ENCODE measurements at regions not wholly inside any gene's neighbourhood (a gene's known extent, or its start where the extent isn't known, plus 50 kb on each side); places are given as distances from the start of the nearest gene placed in this dataset.

GRCh38 chr4:124090021-124090420, 622.5 kb downstream of the ANKRD50 start:
- Histone ChIP-seq H3K4me3 (ENCODE audit: low read length in 3 of 3) (no peak overlapping the region), H3K4me1 (ENCODE audit: control insufficient read depth in 2 of 3, insufficient read depth in 2 of 3, low read depth in 1 of 3, low read length in 3 of 3) (no peaks in the 10 kb centered on the region), H3K9ac (ENCODE audit: low read length in 3 of 3) (no peak overlapping the region), H3K27ac (ENCODE audit: low read depth in 2 of 2, low read length in 2 of 2) (no peak overlapping the region), H3K9me3 (ENCODE audit: control insufficient read depth in 2 of 3, insufficient read depth in 1 of 3, low read length in 3 of 3) (no peaks in the 10 kb centered on the region), H3K36me3 (ENCODE audit: control insufficient read depth in 2 of 3, insufficient read depth in 3 of 3, low read length in 3 of 3) (no peaks in the 10 kb centered on the region), H3K27me3 (ENCODE audit: control insufficient read depth, insufficient read depth, low read length) (no peaks in the 10 kb centered on the region)
- FAIRE-seq (no peak), DNase-seq (peak in 1 of 5 donors; percentile 5)
- no peak for TF ChIP-seq CTCF (IDR thresholded peaks at IDR 0.05; ENCODE audit: borderline replicate concordance, extremely low read depth, insufficient read depth)
- intact Hi-C loops (cut with DNase I) = no loop called here

- Histone ChIP-seq H3K9ac (ENCODE audit: low read length in 3 of 3) (no peak overlapping the region), H3K4me3 (ENCODE audit: low read length in 3 of 3) (no peak overlapping the region), H3K36me3 (ENCODE audit: control insufficient read depth in 2 of 3, insufficient read depth in 3 of 3, low read length in 3 of 3) (no peaks in the 10 kb centered on the region), H3K4me1 (ENCODE audit: control insufficient read depth in 2 of 3, insufficient read depth in 2 of 3, low read depth in 1 of 3, low read length in 3 of 3) (no peaks in the 10 kb centered on the region), H3K27ac (ENCODE audit: low read depth in 2 of 2, low read length in 2 of 2) (no peak overlapping the region), H3K27me3 (ENCODE audit: control insufficient read depth, insufficient read depth, low read length) (no peaks in the 10 kb centered on the region), H3K9me3 (ENCODE audit: control insufficient read depth in 2 of 3, insufficient read depth in 1 of 3, low read length in 3 of 3) (no peaks in the 10 kb centered on the region)
- intact Hi-C loops (cut with DNase I) = no loop called here
- TF ChIP-seq CTCF (IDR thresholded peaks at IDR 0.05; ENCODE audit: borderline replicate concordance, extremely low read depth, insufficient read depth) = no peak
- FAIRE-seq (no peak), DNase-seq (no peak)
Observed at GRCh38 chr4:124092101-124092500, 620.4 kb downstream of the ANKRD50 start.

- no peak overlapping the region for H3K9ac ChIP-seq (ENCODE audit: low read length in 3 of 3)
- FAIRE-seq (no peak), DNase-seq (peak in 1 of 5 donors; percentile 12)
- H3K9me3 ChIP-seq (ENCODE audit: control insufficient read depth in 2 of 3, insufficient read depth in 1 of 3, low read length in 3 of 3) = no peaks in the 10 kb centered on the region
- H3K4me3 ChIP-seq (ENCODE audit: low read length in 3 of 3) = no peak overlapping the region
- H3K27ac ChIP-seq (ENCODE audit: low read depth in 2 of 2, low read length in 2 of 2) = no peak overlapping the region
- no peaks in the 10 kb centered on the region for H3K36me3 ChIP-seq (ENCODE audit: control insufficient read depth in 2 of 3, insufficient read depth in 3 of 3, low read length in 3 of 3)
- H3K27me3 ChIP-seq (ENCODE audit: control insufficient read depth, insufficient read depth, low read length) = no peaks in the 10 kb centered on the region
- no peak for TF ChIP-seq CTCF (IDR thresholded peaks at IDR 0.05; ENCODE audit: borderline replicate concordance, extremely low read depth, insufficient read depth)
- intact Hi-C loops (cut with DNase I) = no loop called here
- H3K4me1 ChIP-seq (ENCODE audit: control insufficient read depth in 2 of 3, insufficient read depth in 2 of 3, low read depth in 1 of 3, low read length in 3 of 3) = no peaks in the 10 kb centered on the region
Observed at GRCh38 chr4:124092541-124092984, 620.0 kb downstream of the ANKRD50 start.

GRCh38 chr4:124095621-124096020, 616.9 kb downstream of the ANKRD50 start:
- intact Hi-C loops (cut with DNase I) = no loop called here
- no peak for TF ChIP-seq CTCF (IDR thresholded peaks at IDR 0.05; ENCODE audit: borderline replicate concordance, extremely low read depth, insufficient read depth)
- H3K4me1 ChIP-seq (ENCODE audit: control insufficient read depth in 2 of 3, insufficient read depth in 2 of 3, low read depth in 1 of 3, low read length in 3 of 3) = no peaks in the 10 kb centered on the region
- DNase-seq (no peak), FAIRE-seq (no peak)
- H3K36me3 ChIP-seq (ENCODE audit: control insufficient read depth in 2 of 3, insufficient read depth in 3 of 3, low read length in 3 of 3) = no peaks in the 10 kb centered on the region
- no peak overlapping the region for H3K27ac ChIP-seq (ENCODE audit: low read depth in 2 of 2, low read length in 2 of 2)
- H3K9ac ChIP-seq (ENCODE audit: low read length in 3 of 3) = no peak overlapping the region
- H3K27me3 ChIP-seq (ENCODE audit: control insufficient read depth, insufficient read depth, low read length) = no peaks in the 10 kb centered on the region
- no peaks in the 10 kb centered on the region for H3K9me3 ChIP-seq (ENCODE audit: control insufficient read depth in 2 of 3, insufficient read depth in 1 of 3, low read length in 3 of 3)
- no peak overlapping the region for H3K4me3 ChIP-seq (ENCODE audit: low read length in 3 of 3)
